SK-N-SH treated with all-trans-retinoic acid at 6 μM for 48 hours (cell line): ENCODE measurements at regions not wholly inside any gene's neighbourhood (a gene's known extent, or its start where the extent isn't known, plus 50 kb on each side); places are given as distances from the start of the nearest gene placed in this dataset.

Source experiments
- ATAC-seq: fragments of 200-7000 bp; cut with Tn5 transposase; 3 replicates; pipeline ENCODE4 v1.9.1; 2020; ENCODE audit warnings: mild to moderate bottlenecking, moderate library complexity
- ARNTL ChIP-seq: fragments of 450-650 bp; formaldehyde crosslinking; IDR thresholded peaks from 2 replicates; pipeline ENCODE4 v1.5.0; 2020; ENCODE audit warnings: low read depth, mild to moderate bottlenecking, moderate library complexity, borderline replicate concordance
- BACH2 ChIP-seq: fragments of 250-450 bp; sonication (Bioruptor Pico); IDR thresholded peaks from 2 replicates; pipeline ENCODE4 v1.9.0; 2021; ENCODE audit warnings: mild to moderate bottlenecking, borderline replicate concordance
- CSRNP3 ChIP-seq: fragments of 250-450 bp; sonication (Bioruptor Pico); IDR thresholded peaks from 2 replicates; pipeline ENCODE4 v1.5.1; 2021; ENCODE audit warnings: mild to moderate bottlenecking, moderate library complexity
- ESRRG ChIP-seq: fragments of 250-450 bp; sonication (Bioruptor Pico); IDR thresholded peaks from 2 replicates; pipeline ENCODE4 v1.6.1; 2021; ENCODE audit warnings: mild to moderate bottlenecking
- ISL1 ChIP-seq: fragments of 250-450 bp; sonication (Bioruptor Pico); IDR thresholded peaks from 2 replicates; pipeline ENCODE4 v2.1.2; 2022; ENCODE audit warnings: mild to moderate bottlenecking, moderate library complexity
- OSR1 ChIP-seq: fragments of 250-450 bp; sonication (Bioruptor Pico); IDR thresholded peaks from 2 replicates; pipeline ENCODE4 v1.8.0; 2022; ENCODE audit warnings: moderate library complexity, mild to moderate bottlenecking, inconsistent platforms
- PATZ1 ChIP-seq: fragments of 250-450 bp; sonication (Bioruptor Pico); IDR thresholded peaks from 2 replicates; pipeline ENCODE4 v1.8.0; 2020; ENCODE audit warnings: mild to moderate bottlenecking, moderate library complexity, borderline replicate concordance
- POU6F1 ChIP-seq: fragments of 250-450 bp; sonication (Bioruptor Pico); IDR thresholded peaks from 2 replicates; pipeline ENCODE4 v1.8.0; 2021; ENCODE audit warnings: low read depth, mild to moderate bottlenecking, moderate library complexity, borderline replicate concordance
- PPARA ChIP-seq: fragments of 250-450 bp; sonication (Bioruptor Pico); IDR thresholded peaks from 2 replicates; pipeline ENCODE4 v1.5.0; 2020; ENCODE audit warnings: mild to moderate bottlenecking, borderline replicate concordance
- RARB ChIP-seq: fragments of 250-450 bp; sonication (Bioruptor Pico); IDR thresholded peaks from 2 replicates; pipeline ENCODE4 v1.8.0; 2021; ENCODE audit warnings: mild to moderate bottlenecking, moderate library complexity
- SNAI2 ChIP-seq: fragments of 250-450 bp; sonication (Bioruptor Pico); IDR thresholded peaks from 2 replicates; pipeline ENCODE4 v1.5.0; 2020; ENCODE audit warnings: mild to moderate bottlenecking, moderate library complexity
- TCF4 ChIP-seq: fragments of 250-450 bp; sonication (Bioruptor Pico); IDR thresholded peaks from 2 replicates; pipeline ENCODE4 v1.8.0; 2021; ENCODE audit warnings: mild to moderate bottlenecking, moderate library complexity, borderline replicate concordance
- TOX ChIP-seq: fragments of 250-450 bp; sonication (Bioruptor Pico); IDR thresholded peaks from 2 replicates; pipeline ENCODE4 v1.8.0; 2021; ENCODE audit warnings: mild to moderate bottlenecking, moderate library complexity, borderline replicate concordance
- TSHZ2 ChIP-seq: fragments of 250-450 bp; sonication (Bioruptor Pico); IDR thresholded peaks from 2 replicates; pipeline ENCODE4 v1.5.0; 2020; ENCODE audit warnings: mild to moderate bottlenecking, moderate library complexity
- ZC3H10 ChIP-seq: fragments of 250-450 bp; sonication (Bioruptor Pico); IDR thresholded peaks from 2 replicates; pipeline ENCODE4 v1.5.1; 2021; ENCODE audit warnings: mild to moderate bottlenecking, moderate library complexity
- ZFP30 ChIP-seq: fragments of 450-650 bp; formaldehyde crosslinking; IDR thresholded peaks from 2 replicates; pipeline ENCODE4 v1.5.0; 2022; ENCODE audit warnings: mild to moderate bottlenecking, moderate library complexity
- ZNF70 ChIP-seq: fragments of 450-650 bp; formaldehyde crosslinking; IDR thresholded peaks from 2 replicates; pipeline ENCODE4 v1.5.0; 2020; ENCODE audit warnings: mild to moderate bottlenecking, moderate library complexity
- ZNF8 ChIP-seq: fragments of 450-650 bp; formaldehyde crosslinking; IDR thresholded peaks from 2 replicates; pipeline ENCODE4 v1.5.0; 2020; ENCODE audit warnings: mild to moderate bottlenecking, moderate library complexity

GRCh38 chr6:81925201-81925600 is 172.7 kb upstream of the TENT5A start (continued):
- no peak for TF ChIP-seq POU6F1
- TF ChIP-seq RARB (CRISPR knock-in tag) = no peak
- no peak for TF ChIP-seq ZNF8 (CRISPR knock-in tag)
- TF ChIP-seq OSR1 (CRISPR knock-in tag) = no peak
- no peak for TF ChIP-seq BACH2 (CRISPR knock-in tag)

- TF ChIP-seq RARB (CRISPR knock-in tag) (no peak), CSRNP3 (CRISPR knock-in tag) (no peak), SNAI2 (CRISPR knock-in tag) (no peak), POU6F1 (no peak)
- ATAC-seq = no peak
Observed at GRCh38 chr6:81909981-81910900, 157.8 kb upstream of the TENT5A start.

GRCh38 chr6:81909162-81909561 is 156.7 kb upstream of the TENT5A start:
- ATAC-seq = no peak
- TF ChIP-seq ZNF70 (CRISPR knock-in tag) (no peak), ARNTL (no peak), ZC3H10 (no peak), TOX (CRISPR knock-in tag) (no peak), ISL1 (CRISPR knock-in tag) (no peak), RARB (CRISPR knock-in tag) (no peak), ESRRG (CRISPR knock-in tag) (no peak), SNAI2 (CRISPR knock-in tag) (no peak), TSHZ2 (CRISPR knock-in tag) (no peak), PATZ1 (no peak)
- TF ChIP-seq, all 23 proteins: peak for 0

- TF ChIP-seq ZNF8 (CRISPR knock-in tag) = no peak
- no peak for ATAC-seq
Observed at GRCh38 chr6:81906709-81907204, 154.3 kb upstream of the TENT5A start.

GRCh38 chr6:81906041-81906440 is 153.6 kb upstream of the TENT5A start:
- no peak for ATAC-seq
- TF ChIP-seq BACH2 (CRISPR knock-in tag) (no peak), ARNTL (no peak), SNAI2 (CRISPR knock-in tag) (no peak), POU6F1 (no peak), TSHZ2 (CRISPR knock-in tag) (no peak), ISL1 (CRISPR knock-in tag) (no peak), ESRRG (CRISPR knock-in tag) (no peak), PPARA (CRISPR knock-in tag) (no peak), TCF4 (CRISPR knock-in tag) (no peak), ZFP30 (CRISPR knock-in tag) (no peak)
